GM12874 (cell line): ENCODE measurements at regions not wholly inside any gene's neighbourhood (a gene's known extent, or its start where the extent isn't known, plus 50 kb on each side); places are given as distances from the start of the nearest gene placed in this dataset.

Experiments used
- CTCF ChIP-seq: IDR thresholded peaks from 2 replicates; pipeline ENCODE4 v1.5.1; 2011; ENCODE audit warnings: low read depth, mild to moderate bottlenecking, control low read depth, low read length, moderate library complexity; ENCODE audit not compliant: insufficient read depth

GRCh38 chr1:229860926-229861325 is 206.1 kb upstream of the GALNT2 start:
- no peak for TF ChIP-seq CTCF

GRCh38 chr1:229862017-229862774 is 204.8 kb upstream of the GALNT2 start:
- TF ChIP-seq CTCF: no peak

- TF ChIP-seq CTCF: no peak
These were observed 203.1 kb upstream of the GALNT2 start for GRCh38 chr1:229863651-229864545.

GRCh38 chr1:229864686-229865230 is 202.3 kb upstream of the GALNT2 start:
- no peak for TF ChIP-seq CTCF

GRCh38 chr1:229867726-229868125 is 199.3 kb upstream of the GALNT2 start:
- TF ChIP-seq CTCF: no peak

- TF ChIP-seq CTCF: no peak
These were observed 197.8 kb upstream of the GALNT2 start for GRCh38 chr1:229869240-229869639.

GRCh38 chr1:229869687-229870086 is 197.4 kb upstream of the GALNT2 start:
- no peak for TF ChIP-seq CTCF
